Lower leg skin (tissue), 4 donors: ENCODE measurements at regions not wholly inside any gene's neighbourhood (a gene's known extent, or its start where the extent isn't known, plus 50 kb on each side); places are given as distances from the start of the nearest gene placed in this dataset.

Experiments
- DNase-seq, 2 donors: peaks; one replicate each; pipeline ENCODE4 v3.0.0-alpha.2; 2019; ENCODE audit warnings: low spot score in 2 of 2
- H3K4me3 ChIP-seq: fragments of 200-600 bp; sonication (generic); 2 replicates; pipeline ENCODE4 v1.5.1; 2017; ENCODE audit warnings: mild to moderate bottlenecking, low read depth; ENCODE audit not compliant: poor library complexity, severe bottlenecking
- POLR2A ChIP-seq, 2 donors: fragments of 450-650 bp; IDR thresholded peaks; one replicate each; pipeline ENCODE4 v1.6.1; 2016 to 2017; ENCODE audit warnings: antibody characterized with exemption in 2 of 2, mild to moderate bottlenecking in 1 of 2, moderate library complexity in 1 of 2
- WGBS, 2 donors: methylation state at CpG; one replicate each; pipeline ENCODE4 v1.1.5; 2018; 5-methylcytosine and 5-hydroxymethylcytosine counted together
- intact Hi-C: fragments of 100-400 bp; cut with DNase I; formaldehyde crosslinking; loops from one replicate; pipeline ENCODE4 v1.15.0; 2023; ENCODE audit warnings: low total_unique reads
- TF ChIP-seq, protein P1 (sequence below), 3 donors: fragments of 450-650 bp; IDR thresholded peaks; one replicate each; pipeline ENCODE4 v1.5.1; 2016; ENCODE audit warnings: antibody characterized with exemption in 3 of 3, mild to moderate bottlenecking in 3 of 3, moderate library complexity in 2 of 3

- H3K4me3 ChIP-seq: no peak overlapping the region
- 56% methylated on average over 5 of the region's 5 CpGs for WGBS, 2 donors
- no peak for DNase-seq
- TF ChIP-seq POLR2A (IDR thresholded peaks at IDR 0.05): no peak
- TF ChIP-seq, protein P1, sequence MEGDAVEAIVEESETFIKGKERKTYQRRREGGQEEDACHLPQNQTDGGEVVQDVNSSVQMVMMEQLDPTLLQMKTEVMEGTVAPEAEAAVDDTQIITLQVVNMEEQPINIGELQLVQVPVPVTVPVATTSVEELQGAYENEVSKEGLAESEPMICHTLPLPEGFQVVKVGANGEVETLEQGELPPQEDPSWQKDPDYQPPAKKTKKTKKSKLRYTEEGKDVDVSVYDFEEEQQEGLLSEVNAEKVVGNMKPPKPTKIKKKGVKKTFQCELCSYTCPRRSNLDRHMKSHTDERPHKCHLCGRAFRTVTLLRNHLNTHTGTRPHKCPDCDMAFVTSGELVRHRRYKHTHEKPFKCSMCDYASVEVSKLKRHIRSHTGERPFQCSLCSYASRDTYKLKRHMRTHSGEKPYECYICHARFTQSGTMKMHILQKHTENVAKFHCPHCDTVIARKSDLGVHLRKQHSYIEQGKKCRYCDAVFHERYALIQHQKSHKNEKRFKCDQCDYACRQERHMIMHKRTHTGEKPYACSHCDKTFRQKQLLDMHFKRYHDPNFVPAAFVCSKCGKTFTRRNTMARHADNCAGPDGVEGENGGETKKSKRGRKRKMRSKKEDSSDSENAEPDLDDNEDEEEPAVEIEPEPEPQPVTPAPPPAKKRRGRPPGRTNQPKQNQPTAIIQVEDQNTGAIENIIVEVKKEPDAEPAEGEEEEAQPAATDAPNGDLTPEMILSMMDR (IDR thresholded peaks at IDR 0.05): no peak
- intact Hi-C loops: no loop called here
Measured at GRCh38 chr2:183530333-183530901, 406.2 kb downstream of the NUP35 start.

GRCh38 chr2:183532514-183532913 is 408.3 kb downstream of the NUP35 start:
- TF ChIP-seq, protein P1 (IDR thresholded peaks at IDR 0.05): no peak
- TF ChIP-seq POLR2A (IDR thresholded peaks at IDR 0.05): no peak
- no peak overlapping the region for H3K4me3 ChIP-seq
- no peak for DNase-seq
- intact Hi-C loops: no loop called here
- 20 to 39% methylated on average over 3 of the region's 3 CpGs for WGBS, 2 donors

GRCh38 chr2:183533021-183533420 is 408.8 kb downstream of the NUP35 start:
- intact Hi-C loops: no loop called here
- WGBS, 2 donors: 28 to 38% methylated on average over 2 of the region's 2 CpGs
- no peak for DNase-seq
- no peak overlapping the region for H3K4me3 ChIP-seq
- TF ChIP-seq, protein P1 (IDR thresholded peaks at IDR 0.05): no peak
- no peak for TF ChIP-seq POLR2A (IDR thresholded peaks at IDR 0.05)

DNA sequence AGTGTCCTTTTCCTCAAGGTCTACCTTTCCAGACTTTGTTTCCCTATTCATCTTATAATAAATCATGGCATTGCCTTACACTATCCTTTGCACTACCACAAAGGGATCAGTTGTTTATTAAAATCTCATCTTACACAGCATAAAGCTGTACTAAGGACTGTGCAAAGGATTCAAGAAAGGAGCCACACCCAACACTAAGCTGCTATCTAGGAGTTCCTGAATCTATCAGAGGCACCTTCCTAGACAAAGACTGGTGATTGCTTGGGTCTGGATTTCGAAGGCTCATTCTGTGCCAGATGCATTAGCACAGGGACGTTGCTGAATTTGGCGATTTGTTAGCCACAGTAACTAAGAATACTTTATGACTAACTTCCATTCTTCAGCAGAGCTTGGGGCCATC is 412.0 kb downstream of the NUP35 start:
- TF ChIP-seq, protein P1 (IDR thresholded peaks at IDR 0.05): no peak
- no peak for TF ChIP-seq POLR2A (IDR thresholded peaks at IDR 0.05)
- WGBS, 2 donors: 62 to 64% methylated on average over 3 of the region's 3 CpGs
- intact Hi-C loops: no loop called here
- DNase-seq: no peak
- no peak overlapping the region for H3K4me3 ChIP-seq

DNA sequence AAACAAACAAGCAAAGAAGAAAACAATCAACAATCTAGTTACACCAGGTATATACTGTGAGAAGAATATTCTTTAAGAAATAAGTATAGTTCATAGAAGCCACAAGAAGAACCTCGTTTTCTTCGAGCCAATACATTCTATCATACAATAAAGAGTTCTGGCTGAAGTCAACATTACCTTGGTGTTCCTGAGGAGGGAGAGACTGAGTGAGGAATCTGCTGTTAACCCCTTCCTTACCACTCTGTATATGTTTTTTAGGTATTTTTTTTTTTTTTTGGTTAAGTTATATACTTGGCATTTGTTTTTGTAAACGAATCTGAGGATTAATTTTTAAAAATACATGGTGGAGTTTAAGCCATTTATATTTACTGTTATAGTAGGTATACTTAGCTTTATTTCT is 412.5 kb downstream of the NUP35 start:
- H3K4me3 ChIP-seq: no peak overlapping the region
- intact Hi-C loops: no loop called here
- no peak for DNase-seq
- TF ChIP-seq, protein P1 (IDR thresholded peaks at IDR 0.05): no peak
- no peak for TF ChIP-seq POLR2A (IDR thresholded peaks at IDR 0.05)
- 85 to 88% methylated on average over 3 of the region's 3 CpGs for WGBS, 2 donors

DNA sequence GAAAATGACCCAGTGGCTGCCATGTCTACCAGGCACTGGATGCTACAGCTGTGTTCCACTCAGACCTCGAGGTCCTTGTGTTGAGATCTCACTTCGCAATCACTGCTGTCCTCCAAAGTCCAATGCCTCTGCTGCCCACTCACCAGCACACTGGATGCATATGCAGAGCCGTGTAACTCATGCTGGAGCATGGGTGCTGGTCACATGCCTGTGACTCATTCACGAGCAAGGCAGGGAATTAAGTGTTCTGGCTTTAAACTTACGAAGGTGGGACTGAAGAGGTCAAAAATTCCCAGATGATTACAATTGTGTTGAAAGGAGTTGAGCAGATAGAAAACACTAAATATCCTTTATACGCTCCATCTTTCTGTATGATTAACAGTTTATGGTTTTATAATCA is 417.5 kb downstream of the NUP35 start:
- WGBS, 2 donors: 72 to 82% methylated on average over 6 of the region's 6 CpGs
- no peak for DNase-seq
- no peak overlapping the region for H3K4me3 ChIP-seq
- intact Hi-C loops: no loop called here
- no peak for TF ChIP-seq POLR2A (IDR thresholded peaks at IDR 0.05)
- TF ChIP-seq, protein P1 (IDR thresholded peaks at IDR 0.05): no peak
